ENCODE measurements at regions not wholly inside any gene's neighbourhood (a gene's known extent, or its start where the extent isn't known, plus 50 kb on each side); places are given as distances from the start of the nearest gene placed in this dataset.

- DNase-seq (ENCODE audit: missing footprints) = no peak
- ATAC-seq = no peak
- intact Hi-C loops (cut with DNase I) = no loop called here
These were observed 628.7 kb upstream of the ZNF608 start for GRCh38 chr5:125375143-125375542.

GRCh38 chr5:125376059-125376641 lies 629.7 kb upstream of the ZNF608 start:
- DNase-seq (ENCODE audit: missing footprints) (no peak), ATAC-seq (no peak)
- intact Hi-C loops (cut with DNase I) = no loop called here

DNA sequence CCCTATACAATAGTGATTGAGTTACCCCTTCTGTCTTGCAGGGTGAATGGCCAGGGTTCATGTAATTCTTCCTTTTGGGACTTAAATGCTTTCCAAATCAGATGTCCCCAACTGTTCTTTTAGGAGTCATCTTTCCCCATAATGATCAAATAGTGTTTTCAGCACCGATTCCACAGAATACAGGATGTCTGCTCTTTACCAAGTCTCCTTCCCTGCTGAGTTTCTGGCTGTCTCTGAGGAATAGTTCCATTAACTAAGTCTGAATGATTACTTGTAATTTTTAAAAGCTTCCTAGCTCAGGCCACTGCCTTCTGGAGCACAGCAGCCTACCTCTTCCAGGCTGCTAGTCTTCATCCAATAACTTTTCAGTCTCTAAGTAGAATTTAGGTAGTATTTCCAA lies 630.7 kb upstream of the ZNF608 start:
- intact Hi-C loops (cut with DNase I) = no loop called here
- DNase-seq (ENCODE audit: missing footprints) (no peak), ATAC-seq (no peak)

DNA sequence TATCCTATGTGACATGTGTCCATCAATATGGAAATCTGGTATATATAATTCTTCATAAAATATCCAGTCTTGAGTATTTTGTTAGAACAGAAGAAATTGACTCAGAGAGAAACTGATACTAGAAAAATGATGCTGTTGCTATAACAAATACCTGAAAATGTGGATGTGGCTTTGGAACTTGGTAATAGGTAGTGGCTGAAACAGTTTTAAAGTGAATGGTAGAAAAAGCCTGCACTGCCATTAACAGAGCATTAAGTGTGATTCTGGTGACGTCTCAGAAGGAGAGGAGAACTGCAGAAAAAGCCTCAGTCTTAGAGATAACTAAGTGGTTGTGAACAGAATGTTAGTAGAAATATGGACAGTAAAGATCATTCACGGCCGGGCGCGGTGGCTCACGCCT lies 634.9 kb upstream of the ZNF608 start:
- intact Hi-C loops (cut with DNase I) = no loop called here
- ATAC-seq (no peak), DNase-seq (ENCODE audit: missing footprints) (no peak)

GRCh38 chr5:125384071-125384470 lies 637.6 kb upstream of the ZNF608 start:
- intact Hi-C loops (cut with DNase I) = no loop called here
- ATAC-seq (no peak), DNase-seq (ENCODE audit: missing footprints) (no peak)

DNA sequence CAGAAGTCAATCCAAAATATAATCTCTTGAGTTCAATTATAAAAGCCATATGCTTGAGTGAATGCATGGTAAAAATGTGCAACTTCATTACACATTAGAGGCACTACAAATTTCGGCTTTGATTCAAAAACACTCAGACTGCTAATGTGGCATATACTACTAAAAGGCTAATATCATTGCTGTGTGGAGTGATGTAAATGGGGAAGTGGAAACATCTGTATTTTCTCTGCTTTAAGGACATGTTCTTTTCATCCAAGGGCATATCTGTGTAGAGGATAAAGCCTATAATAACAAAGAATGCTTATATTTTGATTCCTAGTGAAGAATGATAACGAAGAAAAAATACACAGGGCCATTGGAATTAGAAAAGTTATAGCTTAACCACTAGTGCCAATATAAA lies 643.9 kb upstream of the ZNF608 start:
- DNase-seq (ENCODE audit: missing footprints) (no peak), ATAC-seq (no peak)
- intact Hi-C loops (cut with DNase I) = no loop called here

GRCh38 chr5:125393221-125393815 lies 646.9 kb upstream of the ZNF608 start:
- intact Hi-C loops (cut with DNase I) = no loop called here
- ATAC-seq (no peak), DNase-seq (ENCODE audit: missing footprints) (no peak)

DNA sequence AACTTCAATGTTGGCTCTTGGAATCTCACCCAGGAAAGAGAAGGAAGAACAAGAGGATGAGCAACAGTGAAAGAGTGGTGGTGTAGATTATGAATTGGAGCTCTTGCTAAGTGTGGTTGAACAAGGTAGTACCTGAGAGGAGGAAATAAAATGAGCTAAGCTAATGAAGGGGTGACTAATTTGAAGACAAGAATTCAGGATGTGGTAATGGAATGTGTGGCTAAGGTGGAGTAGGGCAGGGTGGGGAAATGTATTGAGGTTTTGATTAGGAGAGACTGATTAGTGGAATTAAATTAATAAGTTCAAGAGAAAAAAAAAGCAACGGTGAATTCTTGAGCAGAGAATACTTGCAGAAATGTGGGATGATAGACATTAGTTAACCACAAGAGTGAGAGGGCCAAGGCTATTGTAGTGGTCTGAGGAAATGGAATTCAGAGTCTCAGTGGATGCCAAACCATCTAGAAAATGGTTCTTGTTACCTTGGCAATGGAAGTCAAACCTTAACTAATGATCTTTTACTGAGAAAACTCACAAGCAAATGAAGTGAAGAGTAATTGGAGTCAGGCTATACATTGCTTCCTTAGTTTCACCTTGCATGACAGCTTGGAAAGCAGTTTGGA lies 648.3 kb upstream of the ZNF608 start:
- DNase-seq (ENCODE audit: missing footprints) (no peak), ATAC-seq (no peak)
- intact Hi-C loops (cut with DNase I) = no loop called here

GRCh38 chr5:125396462-125396861 lies 650.0 kb upstream of the ZNF608 start:
- DNase-seq (ENCODE audit: missing footprints) = no peak
- ATAC-seq = no peak
- intact Hi-C loops (cut with DNase I) = no loop called here

- DNase-seq (ENCODE audit: missing footprints) (no peak), ATAC-seq (no peak)
- intact Hi-C loops (cut with DNase I) = no loop called here
These were observed 652.0 kb upstream of the ZNF608 start for GRCh38 chr5:125398466-125398865.

- DNase-seq (ENCODE audit: missing footprints) (no peak), ATAC-seq (no peak)
- intact Hi-C loops (cut with DNase I) = no loop called here
These were observed 653.4 kb upstream of the ZNF608 start for GRCh38 chr5:125399885-125400284.

GRCh38 chr5:125401724-125402622 lies 655.5 kb upstream of the ZNF608 start:
- DNase-seq (ENCODE audit: missing footprints) (no peak), ATAC-seq (no peak)
- intact Hi-C loops (cut with DNase I) = no loop called here

DNA sequence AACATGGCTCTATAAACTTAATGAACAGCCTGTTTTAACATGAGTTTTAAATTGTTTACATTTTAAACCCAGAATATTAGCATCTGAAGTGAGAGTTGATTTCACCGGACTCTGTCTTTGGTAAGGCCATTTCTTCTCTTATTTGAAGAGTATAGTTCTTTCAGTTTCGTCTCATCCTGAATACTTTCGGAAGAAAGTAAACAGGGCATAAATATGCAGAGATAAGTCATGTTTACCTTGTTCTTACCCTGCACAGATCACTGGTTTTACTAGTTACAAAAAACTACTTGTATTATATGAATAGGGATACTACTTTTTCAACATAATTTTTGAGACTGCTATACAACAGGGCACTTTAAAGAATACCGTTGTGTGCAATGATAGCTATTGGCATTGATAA lies 656.3 kb upstream of the ZNF608 start:
- intact Hi-C loops (cut with DNase I) = no loop called here
- ATAC-seq = no peak
- no peak for DNase-seq (ENCODE audit: missing footprints)

- ATAC-seq (no peak), DNase-seq (ENCODE audit: missing footprints) (no peak)
- intact Hi-C loops (cut with DNase I) = no loop called here
These were observed 657.6 kb upstream of the ZNF608 start for GRCh38 chr5:125404056-125404455.

DNA sequence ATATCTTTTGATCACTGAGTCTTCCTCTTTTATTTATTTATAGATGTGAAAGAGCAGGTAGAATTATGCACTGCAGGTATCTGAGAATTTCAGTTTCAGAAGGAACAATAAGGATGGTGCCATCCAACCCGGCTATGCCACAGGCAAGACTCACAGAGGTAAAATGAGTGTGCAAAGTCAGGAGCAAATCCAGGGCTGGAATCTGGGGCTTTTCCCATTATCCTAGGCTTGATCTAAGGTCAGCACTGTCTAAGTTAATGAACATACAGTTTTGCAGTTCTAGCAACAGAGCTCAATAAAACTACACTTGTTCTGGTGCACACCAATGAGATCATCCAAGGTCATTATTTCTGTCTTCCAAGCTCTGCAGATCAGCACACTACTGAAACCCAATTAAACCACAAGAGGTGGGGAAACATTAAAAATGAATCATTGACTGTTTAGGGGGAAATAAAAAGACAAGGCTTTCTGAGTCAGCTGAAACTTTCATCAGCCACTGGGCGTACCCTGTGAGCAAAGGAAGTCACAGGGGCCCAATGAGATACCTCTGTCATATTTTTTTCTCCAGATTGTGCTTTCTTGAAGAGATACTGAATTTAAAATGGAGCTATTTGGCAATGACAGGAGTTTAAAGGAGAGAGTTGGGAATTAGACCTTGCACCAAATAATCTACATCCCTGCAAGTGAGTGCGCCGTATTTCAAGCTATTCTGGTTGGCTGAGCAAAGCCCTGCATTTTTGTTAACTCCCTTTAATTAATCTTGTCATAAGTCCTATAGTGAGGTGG lies 662.2 kb upstream of the ZNF608 start:
- DNase-seq (ENCODE audit: missing footprints) = no peak
- intact Hi-C loops (cut with DNase I) = no loop called here
- no peak for ATAC-seq

- DNase-seq (ENCODE audit: missing footprints) (no peak), ATAC-seq (no peak)
- intact Hi-C loops (cut with DNase I) = no loop called here
These were observed 662.9 kb upstream of the ZNF608 start for GRCh38 chr5:125409234-125409860.

DNA sequence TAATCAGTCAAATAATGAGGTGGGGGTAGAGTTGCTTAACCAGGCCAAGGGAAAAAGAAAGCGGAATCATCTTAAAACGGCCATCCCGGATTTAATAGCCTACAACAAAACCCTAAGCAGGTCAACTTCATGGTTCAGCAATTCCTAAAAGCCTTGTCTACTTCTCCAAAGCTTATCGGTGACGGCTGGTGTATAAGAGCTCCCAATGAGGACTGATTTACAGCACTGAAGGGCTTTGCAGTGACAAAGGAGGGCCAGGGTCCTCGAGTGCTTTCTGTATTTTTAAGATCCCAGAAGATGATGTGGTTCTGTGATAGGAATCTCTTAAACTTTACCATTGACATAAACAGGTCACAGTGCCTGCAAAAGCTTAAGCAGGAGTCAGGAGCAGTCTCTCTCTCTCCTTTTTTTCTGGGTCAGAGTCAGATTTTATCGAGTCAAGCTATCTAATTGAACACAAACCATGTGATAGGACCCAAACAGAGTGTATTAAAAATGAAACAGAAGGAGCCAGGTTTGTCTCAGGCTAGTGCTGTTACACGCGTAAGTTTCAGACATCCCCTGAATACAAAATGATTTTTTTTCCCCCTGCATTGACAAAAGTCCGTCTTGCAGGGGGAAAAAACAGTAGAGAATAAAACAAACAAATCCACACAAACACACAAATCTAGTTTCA lies 663.6 kb upstream of the ZNF608 start:
- DNase-seq (ENCODE audit: missing footprints) (no peak), ATAC-seq (no peak)
- intact Hi-C loops (cut with DNase I) = no loop called here

DNA sequence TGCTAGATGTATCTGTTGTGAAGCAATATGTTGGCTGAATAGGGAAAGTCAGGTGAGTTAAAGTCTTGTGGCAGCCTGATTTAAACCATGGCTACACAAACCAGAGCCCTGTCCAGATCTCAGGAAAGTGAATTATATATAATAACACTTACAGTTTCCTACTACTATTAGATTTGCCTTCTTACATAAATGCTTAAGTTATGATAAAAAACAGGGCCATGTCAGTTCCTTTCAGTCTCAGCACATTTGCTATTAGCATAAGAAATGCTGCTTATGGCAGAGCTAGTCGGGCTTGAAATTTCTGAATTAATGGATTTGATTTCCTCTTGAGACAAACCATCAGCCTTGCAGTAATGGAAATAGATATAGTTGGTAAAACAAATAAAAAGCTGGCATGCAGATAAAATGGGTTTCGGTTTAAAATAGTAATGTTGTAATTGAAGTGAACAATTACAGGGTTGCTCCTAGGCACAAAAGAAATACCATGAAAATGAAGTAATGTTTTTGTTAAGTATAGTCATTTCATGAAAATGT lies 664.2 kb upstream of the ZNF608 start:
- ATAC-seq (no peak), DNase-seq (ENCODE audit: missing footprints) (no peak)
- intact Hi-C loops (cut with DNase I) = no loop called here
